CD14-positive monocyte (primary cell): ENCODE measurements at regions not wholly inside any gene's neighbourhood (a gene's known extent, or its start where the extent isn't known, plus 50 kb on each side); places are given as distances from the start of the nearest gene placed in this dataset.

ENCODE experiments used
- DNase-seq, 3 donors: peaks; one replicate each; pipeline ENCODE4 v3.0.0-alpha.2; 2011 to 2022
- H2AFZ ChIP-seq: 2 replicates; pipeline ENCODE4 v1.6.0; 2012; ENCODE audit warnings: mild to moderate bottlenecking, low read depth, low read length, inconsistent platforms; ENCODE audit not compliant: insufficient read depth, poor library complexity, severe bottlenecking
- H3K27ac ChIP-seq, 2 donors: 1 replicate in 1 of 2; 2 replicates in 1 of 2; pipeline ENCODE4 v1.5.1; 2012 to 2013; ENCODE audit warnings: low read length in 2 of 2, control low read depth in 1 of 2, inconsistent platforms in 1 of 2, low read depth in 1 of 2, mild to moderate bottlenecking in 1 of 2
- H3K27me3 ChIP-seq, 2 donors: one replicate each; pipeline versions ENCODE4 v1.6.0 to v1.6.1; 2011 to 2013; ENCODE audit warnings: low read length in 2 of 2; ENCODE audit not compliant: control insufficient read depth in 2 of 2, insufficient read depth in 2 of 2
- H3K36me3 ChIP-seq, 2 donors: replicated peaks in 1 of 2; 1 replicate in 1 of 2; 2 replicates in 1 of 2; pipeline versions ENCODE4 v1.5.1 to v1.6.1; 2012 to 2013; ENCODE audit warnings: low read length in 2 of 2, control low read depth in 1 of 2, inconsistent platforms in 1 of 2, mild to moderate bottlenecking in 1 of 2; ENCODE audit not compliant: insufficient read depth in 2 of 2, control insufficient read depth in 1 of 2
- H3K4me1 ChIP-seq, 2 donors: 1 replicate in 1 of 2; 2 replicates in 1 of 2; pipeline versions ENCODE4 v1.5.1 to v1.6.1; 2012 to 2013; ENCODE audit warnings: low read length in 2 of 2, control low read depth in 1 of 2, inconsistent platforms in 1 of 2, mild to moderate bottlenecking in 1 of 2, moderate library complexity in 1 of 2; ENCODE audit not compliant: insufficient read depth in 2 of 2, control insufficient read depth in 1 of 2
- H3K4me2 ChIP-seq: replicated peaks from 2 replicates; pipeline ENCODE3; 2012; ENCODE audit warnings: low read length, moderate library complexity, mild to moderate bottlenecking; ENCODE audit not compliant: poor library complexity, severe bottlenecking; ENCODE audit errors: extremely low read depth
- H3K4me3 ChIP-seq, 3 experiments: fragments of 200-600 bp in 1 of 3; sonication (generic) in 1 of 3; replicated peaks in 1 of 3; 1 replicate in 2 of 3; 2 replicates in 1 of 3; pipeline ENCODE4 v1.5.1; 2011 to 2013; ENCODE audit warnings: low read length in 3 of 3, mild to moderate bottlenecking in 3 of 3, control low read depth in 2 of 3, low read depth in 2 of 3, inconsistent platforms in 1 of 3, moderate library complexity in 1 of 3
- H3K79me2 ChIP-seq: 2 replicates; pipeline ENCODE4 v1.6.0; 2012; ENCODE audit warnings: mild to moderate bottlenecking, control low read depth, inconsistent platforms, low read length, moderate library complexity; ENCODE audit not compliant: insufficient read depth
- H3K9ac ChIP-seq: 2 replicates; pipeline ENCODE4 v1.6.0; 2017; ENCODE audit warnings: low read length, mild to moderate bottlenecking; ENCODE audit not compliant: insufficient read depth, poor library complexity, severe bottlenecking
- H3K9me3 ChIP-seq, 2 donors: replicated peaks in 1 of 2; 1 replicate in 1 of 2; 2 replicates in 1 of 2; pipeline versions ENCODE4 v1.5.1 to v1.6.1; 2012 to 2013; ENCODE audit warnings: low read length in 2 of 2, control low read depth in 1 of 2; ENCODE audit not compliant: control insufficient read depth in 1 of 2, insufficient read depth in 1 of 2
- H4K20me1 ChIP-seq: 2 replicates; pipeline ENCODE4 v1.6.0; 2012; ENCODE audit warnings: mild to moderate bottlenecking, low read length, control low read depth, moderate library complexity; ENCODE audit not compliant: insufficient read depth
- H3K27ac Mint-ChIP-seq, 7 donors: one replicate each; pipeline ENCODE4 v1.8.0; 2020; ENCODE audit warnings: mild to moderate bottlenecking in 7 of 7, mixed read lengths in 7 of 7, moderate library complexity in 6 of 7, inconsistent platforms in 2 of 7
- H3K27me3 Mint-ChIP-seq, 3 donors: one replicate each; pipeline ENCODE4 v1.8.0; 2021 to 2022; ENCODE audit warnings: low read depth in 3 of 3, mild to moderate bottlenecking in 3 of 3, mixed read lengths in 3 of 3, moderate library complexity in 3 of 3, inconsistent platforms in 1 of 3
- H3K36me3 Mint-ChIP-seq, 2 donors: one replicate each; pipeline ENCODE4 v1.8.0; 2020; ENCODE audit warnings: mixed read lengths in 2 of 2, inconsistent platforms in 1 of 2, mild to moderate bottlenecking in 1 of 2
- H3K4me1 Mint-ChIP-seq: one replicate; pipeline ENCODE4 v1.8.0; 2020; ENCODE audit warnings: mild to moderate bottlenecking, mixed read lengths
- H3K4me3 Mint-ChIP-seq, 2 donors: one replicate each; pipeline ENCODE4 v1.8.0; 2020; ENCODE audit warnings: mild to moderate bottlenecking in 2 of 2, mixed read lengths in 2 of 2, moderate library complexity in 1 of 2
- H3K9me3 Mint-ChIP-seq, 7 donors: one replicate each; pipeline ENCODE4 v1.8.0; 2020 to 2022; ENCODE audit warnings: mixed read lengths in 7 of 7, mild to moderate bottlenecking in 6 of 7, moderate library complexity in 6 of 7, inconsistent platforms in 2 of 7
- WGBS: methylation state at CpG from one replicate; pipeline ENCODE4 v1.1.5; 2013; ENCODE audit warnings: missing lambda C conversion rate; ENCODE audit not compliant: insufficient coverage; 5-methylcytosine and 5-hydroxymethylcytosine counted together
- intact Hi-C, 2 donors: fragments of 100-400 bp; cut with micrococcal nuclease; formaldehyde crosslinking; loops; one replicate each; pipeline versions ENCODE4 v1.15.0 to v1.15.1; 2023
- TF ChIP-seq, protein P1 (sequence below): fragments of 200-600 bp; IDR thresholded peaks from one replicate; pipeline ENCODE4 v1.8.0; 2022; ENCODE audit warnings: antibody characterized with exemption, mild to moderate bottlenecking

DNA sequence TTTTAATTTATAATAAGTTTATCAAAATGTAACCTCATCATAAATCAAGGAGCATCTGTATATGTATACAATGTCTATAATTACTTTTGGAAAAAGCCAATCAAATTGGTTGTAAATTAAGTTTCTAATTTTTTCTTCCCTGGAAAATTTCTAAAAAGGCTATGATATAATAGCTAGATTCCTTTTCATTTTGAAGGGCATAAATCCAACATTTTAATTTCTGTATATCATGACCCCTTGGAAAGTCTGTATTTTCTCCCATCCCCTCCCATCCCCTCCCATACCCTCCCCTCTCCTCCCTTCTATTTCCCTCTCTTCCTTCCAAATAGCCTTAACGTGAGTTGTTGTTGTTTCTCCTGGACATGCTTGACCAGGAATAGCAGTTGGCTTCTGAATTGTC lies 247.1 kb upstream of the FSTL5 start:
- H3K36me3 Mint-ChIP-seq: no peaks in the 10 kb centered on the region
- intact Hi-C loops: no loop called here
- TF ChIP-seq, protein P1, sequence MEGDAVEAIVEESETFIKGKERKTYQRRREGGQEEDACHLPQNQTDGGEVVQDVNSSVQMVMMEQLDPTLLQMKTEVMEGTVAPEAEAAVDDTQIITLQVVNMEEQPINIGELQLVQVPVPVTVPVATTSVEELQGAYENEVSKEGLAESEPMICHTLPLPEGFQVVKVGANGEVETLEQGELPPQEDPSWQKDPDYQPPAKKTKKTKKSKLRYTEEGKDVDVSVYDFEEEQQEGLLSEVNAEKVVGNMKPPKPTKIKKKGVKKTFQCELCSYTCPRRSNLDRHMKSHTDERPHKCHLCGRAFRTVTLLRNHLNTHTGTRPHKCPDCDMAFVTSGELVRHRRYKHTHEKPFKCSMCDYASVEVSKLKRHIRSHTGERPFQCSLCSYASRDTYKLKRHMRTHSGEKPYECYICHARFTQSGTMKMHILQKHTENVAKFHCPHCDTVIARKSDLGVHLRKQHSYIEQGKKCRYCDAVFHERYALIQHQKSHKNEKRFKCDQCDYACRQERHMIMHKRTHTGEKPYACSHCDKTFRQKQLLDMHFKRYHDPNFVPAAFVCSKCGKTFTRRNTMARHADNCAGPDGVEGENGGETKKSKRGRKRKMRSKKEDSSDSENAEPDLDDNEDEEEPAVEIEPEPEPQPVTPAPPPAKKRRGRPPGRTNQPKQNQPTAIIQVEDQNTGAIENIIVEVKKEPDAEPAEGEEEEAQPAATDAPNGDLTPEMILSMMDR: no peak

DNA sequence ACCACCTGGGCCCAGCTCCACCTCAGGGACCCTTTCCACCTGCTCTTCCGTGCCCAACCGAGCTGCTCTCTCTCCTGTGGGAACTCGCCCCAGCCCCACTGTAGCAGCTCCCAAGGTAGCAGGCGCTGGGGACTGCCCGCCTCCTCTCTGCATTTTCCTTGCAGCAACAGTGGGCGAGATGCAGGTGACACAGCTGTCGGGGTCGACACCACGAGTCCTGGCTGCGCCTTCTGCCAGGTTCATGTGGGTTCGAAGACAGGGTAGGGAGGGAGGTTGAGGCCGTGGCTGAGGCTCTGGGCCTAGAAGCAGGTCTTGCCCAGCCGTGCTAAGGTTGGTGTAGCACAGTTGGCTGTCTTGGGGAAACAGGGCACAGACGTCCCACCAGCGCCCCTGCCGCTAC lies 245.2 kb upstream of the FSTL5 start:
- TF ChIP-seq, protein P1: no peak
- peaks cover 0 to 7% of the 10 kb centered on the region in 2 donors for H3K9me3 ChIP-seq
- no peak overlapping the region for H3K27ac Mint-ChIP-seq
- intact Hi-C loops: no loop called here
- no peak for DNase-seq
- no peaks in the 10 kb centered on the region for H3K4me1 Mint-ChIP-seq
- H3K27me3 ChIP-seq: no peaks in the 10 kb centered on the region
- no peak overlapping the region for H3K9ac ChIP-seq
- H3K36me3 Mint-ChIP-seq: no peaks in the 10 kb centered on the region
- H3K9me3 Mint-ChIP-seq: peaks cover 0 to 15% (median 4%) of the 10 kb centered on the region in 7 donors
- WGBS: 96% methylated on average over 16 of the region's 16 CpGs
- no peaks in the 10 kb centered on the region for H3K4me1 ChIP-seq
- H2AFZ ChIP-seq: no peak overlapping the region
- no peaks in the 10 kb centered on the region for H3K79me2 ChIP-seq
- no peaks in the 10 kb centered on the region for H4K20me1 ChIP-seq
- no peak overlapping the region for H3K4me2 ChIP-seq
- no peaks in the 10 kb centered on the region for H3K36me3 ChIP-seq
- no peak overlapping the region for H3K4me3 Mint-ChIP-seq
- no peak overlapping the region for H3K27ac ChIP-seq
- H3K27me3 Mint-ChIP-seq: peaks cover 0 to 2% (median 0%) of the 10 kb centered on the region in 3 donors
- H3K4me3 ChIP-seq: no peak overlapping the region

More for the DNA sequence above, 247.1 kb upstream of the FSTL5 start:
- H3K27me3 Mint-ChIP-seq: peaks cover 0 to 2% (median 0%) of the 10 kb centered on the region in 3 donors
- DNase-seq: no peak
- WGBS: no CpG with 5 or more reads among the region's 1 CpG
- H3K79me2 ChIP-seq: no peaks in the 10 kb centered on the region
- H3K27me3 ChIP-seq: no peaks in the 10 kb centered on the region
- H3K4me3 ChIP-seq: no peak overlapping the region
- no peaks in the 10 kb centered on the region for H3K4me1 Mint-ChIP-seq
- no peaks in the 10 kb centered on the region for H3K4me1 ChIP-seq
- peaks cover 0 to 7% of the 10 kb centered on the region in 2 donors for H3K9me3 ChIP-seq
- H3K36me3 ChIP-seq: no peaks in the 10 kb centered on the region
- no peaks in the 10 kb centered on the region for H4K20me1 ChIP-seq
- H3K27ac ChIP-seq: no peak overlapping the region
- no peak overlapping the region for H3K9ac ChIP-seq
- H3K9me3 Mint-ChIP-seq: peaks cover 0 to 15% (median 4%) of the 10 kb centered on the region in 7 donors
- no peak overlapping the region for H2AFZ ChIP-seq
- H3K27ac Mint-ChIP-seq: no peak overlapping the region
- H3K4me2 ChIP-seq: no peak overlapping the region
- no peak overlapping the region for H3K4me3 Mint-ChIP-seq
